CD1c-positive myeloid dendritic cell (primary cell): ENCODE measurements at regions not wholly inside any gene's neighbourhood (a gene's known extent, or its start where the extent isn't known, plus 50 kb on each side); places are given as distances from the start of the nearest gene placed in this dataset.
"Not testable (repeated sequence)": the region's sequence is repeated elsewhere in the genome, so short reads cannot be mapped to it uniquely, and the experiment has no call there.

ENCODE experiments used
- DNase-seq: peaks from one replicate; pipeline ENCODE4 v3.0.0-alpha.2; 2016; ENCODE audit errors: extremely low spot score

DNA sequence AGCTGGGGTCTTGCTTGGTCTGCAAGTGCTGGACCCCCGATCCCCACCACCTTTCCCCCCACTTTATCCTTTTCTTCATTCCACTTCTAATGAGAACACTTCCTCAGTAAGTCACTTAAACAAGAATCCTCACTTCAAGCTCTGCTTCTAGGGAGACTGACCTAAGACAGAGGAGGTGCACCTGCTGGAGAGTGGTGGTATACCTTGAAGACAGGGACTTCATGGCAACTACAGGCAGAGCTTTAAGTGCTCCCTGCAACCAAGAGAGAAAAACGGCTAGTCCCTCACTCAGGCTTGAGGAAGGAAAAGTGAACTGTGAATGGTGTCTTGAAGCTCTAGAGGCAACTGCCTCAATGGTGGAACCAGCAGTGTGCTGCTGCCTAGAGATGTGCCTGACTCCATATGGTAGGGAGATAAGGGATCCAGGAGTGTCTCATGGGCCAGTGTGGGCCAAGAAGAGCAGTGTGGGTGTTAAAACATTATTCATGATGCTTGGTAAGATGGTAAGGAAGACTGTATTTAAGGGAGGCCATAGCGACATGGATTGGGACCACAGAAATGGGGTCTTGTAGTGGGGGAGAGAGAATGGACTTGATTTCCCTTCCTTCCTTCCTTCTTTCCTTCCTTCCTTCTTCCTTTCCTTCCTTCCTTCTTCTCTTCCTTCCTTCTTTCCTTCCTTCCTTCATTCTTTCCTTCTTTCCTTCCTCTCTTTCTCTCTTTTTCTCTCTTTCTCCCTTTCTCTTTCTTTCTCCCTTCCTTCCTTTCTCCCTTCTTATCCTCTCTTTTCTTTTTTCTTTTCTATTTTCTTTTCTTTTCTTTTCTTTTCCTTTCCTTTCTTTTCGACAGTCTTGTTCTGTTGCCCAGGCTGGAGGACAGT lies 96.2 kb upstream of the NAP1L1 start:
- DNase-seq = no peak

DNA sequence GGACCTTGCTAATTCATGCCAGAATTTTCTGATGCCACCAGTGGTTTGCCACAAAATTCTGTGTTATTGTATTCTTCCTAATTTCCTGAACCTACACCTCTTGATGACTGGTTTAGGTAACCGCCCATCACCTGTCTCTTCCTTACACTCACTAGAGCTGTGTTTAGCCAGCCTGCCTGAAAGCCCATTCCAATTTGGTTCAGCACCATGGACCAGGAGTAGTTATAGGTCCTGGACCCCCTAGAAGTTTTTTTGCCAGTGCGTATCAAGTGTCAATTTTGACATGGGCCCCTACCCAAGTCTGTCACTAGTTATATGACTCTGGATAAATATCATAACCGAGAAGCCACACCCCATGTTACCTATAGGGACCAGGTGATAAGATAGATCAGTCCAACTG lies 94.0 kb upstream of the NAP1L1 start:
- no peak for DNase-seq

DNA sequence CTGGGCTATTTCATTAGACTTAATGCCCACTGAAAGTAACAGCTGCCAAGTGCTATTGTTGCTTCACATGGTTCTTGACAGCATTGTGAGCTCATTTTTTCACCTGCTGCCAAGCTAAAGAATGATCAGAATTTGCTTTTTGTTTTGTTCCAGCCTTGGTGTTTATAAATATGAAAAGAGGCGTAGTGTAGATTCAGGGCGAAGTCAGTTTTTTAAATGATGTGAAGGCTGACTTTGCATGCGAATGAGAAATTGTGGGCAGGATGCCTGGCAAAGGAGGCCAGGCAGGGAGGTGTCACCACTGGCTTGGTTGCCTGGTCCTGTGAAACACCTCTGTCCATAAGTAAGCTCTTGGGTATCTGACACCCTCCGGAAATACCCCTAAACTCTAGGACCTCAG lies 93.3 kb upstream of the NAP1L1 start:
- no peak for DNase-seq

DNA sequence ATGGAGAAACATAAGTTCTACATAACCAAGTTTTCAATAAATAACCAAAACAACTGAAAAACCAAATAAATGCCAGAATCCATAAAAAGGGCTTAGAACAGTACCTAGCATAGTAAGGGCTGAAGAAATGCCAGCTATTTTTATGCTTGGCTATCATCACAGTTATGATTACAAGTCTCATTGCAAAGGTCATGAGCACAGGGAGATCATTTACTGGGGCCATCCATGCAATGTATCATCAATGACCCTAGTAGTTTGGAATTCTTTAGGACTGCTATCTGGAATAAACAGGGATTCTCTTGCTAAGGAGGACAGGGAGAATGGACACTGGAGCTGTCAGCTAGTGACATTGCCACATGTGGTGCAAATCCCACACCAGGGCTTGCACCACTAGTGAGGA lies 92.5 kb upstream of the NAP1L1 start:
- DNase-seq = no peak

DNA sequence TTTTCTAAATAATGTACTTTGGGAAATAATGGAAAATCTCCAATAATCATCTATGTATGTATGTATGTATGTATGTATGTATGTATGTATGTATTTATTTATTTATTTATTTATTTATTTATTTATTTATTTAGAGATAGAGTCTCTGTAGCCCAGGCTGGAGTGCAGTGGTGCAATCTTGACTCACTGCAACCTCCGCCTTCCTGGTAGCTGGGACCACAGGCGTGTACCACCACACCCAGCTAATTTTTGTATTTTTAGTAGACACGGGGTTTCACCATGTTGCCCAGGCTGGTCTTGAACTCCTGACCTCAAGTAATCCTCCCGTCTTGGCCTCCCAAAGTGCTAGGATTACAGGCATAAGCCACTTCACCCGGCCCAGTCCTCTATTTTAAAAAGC lies 91.5 kb upstream of the NAP1L1 start:
- not testable (repeated sequence) for DNase-seq

DNA sequence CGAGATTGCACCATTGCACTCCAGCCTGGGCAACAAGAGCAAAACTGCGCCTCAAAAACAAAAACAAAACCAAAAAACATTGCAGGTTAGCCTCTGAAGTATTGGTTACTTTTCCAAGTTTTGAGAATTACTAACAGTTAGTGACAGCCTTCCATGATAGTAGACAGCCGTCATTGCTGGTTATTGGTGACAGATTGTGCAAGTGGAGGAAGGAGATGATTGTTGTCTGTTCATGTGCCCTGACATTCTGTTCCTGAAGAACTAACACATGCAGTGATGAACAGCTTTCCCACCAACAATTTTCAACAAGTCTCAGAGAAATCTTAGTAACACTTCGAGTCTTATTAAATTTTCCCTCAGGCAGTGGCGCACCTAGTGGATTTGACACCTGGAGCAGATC lies 89.3 kb upstream of the NAP1L1 start:
- peak; percentile 33 for DNase-seq

DNA sequence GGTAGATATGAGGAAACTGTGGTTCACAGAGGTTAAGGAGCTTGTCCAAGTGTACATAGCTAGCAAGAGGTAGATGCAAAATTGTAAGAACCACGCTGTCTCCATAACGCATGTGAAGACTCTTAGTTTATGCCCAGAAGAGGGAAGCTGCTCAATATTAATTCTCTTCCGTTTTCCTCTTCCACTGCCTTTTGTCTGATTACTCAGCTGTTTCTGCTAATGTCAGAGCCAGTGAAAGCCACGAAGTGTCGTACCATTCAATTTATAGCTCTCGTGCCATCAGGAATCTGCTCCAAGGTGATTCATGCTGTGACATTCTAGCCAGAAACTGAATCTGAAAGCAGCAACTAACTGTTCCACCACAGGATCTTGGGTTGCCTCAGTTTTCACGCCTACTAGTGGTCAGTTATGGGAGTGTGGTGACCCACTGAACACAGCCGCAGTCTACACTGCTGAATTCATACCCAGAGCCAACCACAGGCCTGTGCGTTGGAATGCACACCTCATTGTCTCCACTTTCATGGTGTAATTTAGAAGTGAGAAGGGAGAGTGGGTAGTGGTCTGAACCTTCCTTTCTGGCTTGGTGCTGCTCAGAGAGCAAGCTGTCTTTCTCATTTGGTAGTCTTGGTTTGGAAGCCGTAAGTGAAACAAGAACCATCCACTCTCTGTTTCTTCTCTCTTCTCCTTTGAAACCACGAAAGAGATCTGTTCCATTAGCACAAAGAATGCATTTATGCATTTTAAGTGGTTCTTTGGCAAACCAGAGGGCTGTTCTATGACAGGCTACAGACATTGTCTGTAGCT lies 74.2 kb upstream of the NAP1L1 start:
- peak; percentile 89 for DNase-seq

DNA sequence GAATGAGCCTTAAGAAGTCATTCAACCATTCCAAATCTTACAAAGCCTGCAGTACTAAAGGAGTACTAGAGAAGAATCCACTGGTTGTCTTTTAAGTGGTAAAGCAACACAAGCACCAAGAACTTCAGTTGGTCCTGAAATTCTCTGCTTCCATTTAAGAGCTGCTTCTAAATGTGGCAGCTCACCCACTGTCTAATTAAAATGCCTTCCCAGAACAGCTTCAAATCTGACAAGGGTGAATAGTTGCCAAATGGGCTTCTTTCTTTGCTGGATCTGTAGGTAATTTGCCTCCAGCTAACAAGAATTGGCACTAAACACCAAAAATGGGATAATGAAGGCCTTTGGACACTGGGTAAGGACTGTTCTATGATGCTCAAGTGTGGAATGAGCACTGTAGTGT lies 72.2 kb upstream of the NAP1L1 start:
- no peak for DNase-seq

DNA sequence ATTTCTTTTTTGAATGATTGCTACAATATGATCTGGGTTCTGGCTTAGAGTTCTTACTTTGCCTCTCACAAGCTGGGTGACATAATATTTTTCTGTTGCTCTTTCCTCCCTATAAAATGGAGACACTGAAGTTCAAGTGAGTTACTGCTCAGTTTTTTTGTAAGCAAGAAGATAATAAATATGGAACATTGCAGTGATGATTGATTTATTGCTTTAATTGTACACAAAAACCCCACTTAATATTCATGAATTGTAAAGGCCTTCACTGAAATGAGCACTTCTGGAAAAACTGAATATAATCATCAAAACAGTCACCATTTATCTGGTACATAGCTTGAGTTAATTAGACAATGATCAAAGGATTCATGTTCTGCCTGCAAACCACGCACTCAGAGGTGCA lies 71.8 kb upstream of the NAP1L1 start:
- no peak for DNase-seq

DNA sequence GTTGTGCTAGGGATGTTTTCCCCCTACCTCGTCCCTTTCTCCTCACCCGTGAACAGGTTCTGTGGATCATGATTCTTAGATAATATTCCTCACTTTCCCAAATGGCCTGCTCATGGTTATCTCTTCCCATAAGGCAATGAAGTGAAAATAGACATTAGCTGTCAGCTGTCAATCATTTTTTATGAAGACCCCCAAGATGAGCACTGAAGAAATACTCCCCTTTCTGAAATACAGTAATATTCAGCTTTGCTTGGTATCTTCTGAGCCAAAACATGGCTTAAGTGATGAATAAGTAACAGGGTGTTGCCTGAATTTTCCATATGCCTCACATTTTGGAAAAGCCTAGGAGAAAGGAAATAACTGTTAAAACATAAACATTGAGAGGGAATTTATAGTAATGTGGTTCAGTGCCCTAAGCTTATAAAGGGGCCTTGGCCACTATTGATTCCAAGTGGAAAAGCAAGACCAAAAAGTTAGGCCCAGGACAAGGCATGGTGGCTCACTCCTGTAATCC lies 70.7 kb upstream of the NAP1L1 start:
- no peak for DNase-seq

DNA sequence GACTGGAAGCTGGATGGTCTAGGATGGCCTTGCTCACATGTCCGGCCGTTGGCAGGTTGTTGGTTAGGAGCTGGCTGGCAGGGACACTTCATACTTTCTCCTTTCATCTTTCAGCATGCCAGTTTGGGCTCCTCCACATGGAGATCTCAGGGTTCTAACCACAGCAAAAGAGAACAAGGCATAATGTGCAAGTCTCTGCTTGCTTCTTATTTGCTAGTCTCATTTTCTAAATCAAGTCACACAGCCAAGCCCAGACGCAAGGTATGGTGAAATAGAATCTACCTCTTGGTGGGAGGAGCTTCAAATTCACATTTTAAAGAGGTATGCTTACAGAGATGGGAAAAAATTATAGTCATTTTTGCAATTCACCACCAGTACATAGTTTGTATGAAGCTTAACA lies 69.1 kb upstream of the NAP1L1 start:
- no peak for DNase-seq

DNA sequence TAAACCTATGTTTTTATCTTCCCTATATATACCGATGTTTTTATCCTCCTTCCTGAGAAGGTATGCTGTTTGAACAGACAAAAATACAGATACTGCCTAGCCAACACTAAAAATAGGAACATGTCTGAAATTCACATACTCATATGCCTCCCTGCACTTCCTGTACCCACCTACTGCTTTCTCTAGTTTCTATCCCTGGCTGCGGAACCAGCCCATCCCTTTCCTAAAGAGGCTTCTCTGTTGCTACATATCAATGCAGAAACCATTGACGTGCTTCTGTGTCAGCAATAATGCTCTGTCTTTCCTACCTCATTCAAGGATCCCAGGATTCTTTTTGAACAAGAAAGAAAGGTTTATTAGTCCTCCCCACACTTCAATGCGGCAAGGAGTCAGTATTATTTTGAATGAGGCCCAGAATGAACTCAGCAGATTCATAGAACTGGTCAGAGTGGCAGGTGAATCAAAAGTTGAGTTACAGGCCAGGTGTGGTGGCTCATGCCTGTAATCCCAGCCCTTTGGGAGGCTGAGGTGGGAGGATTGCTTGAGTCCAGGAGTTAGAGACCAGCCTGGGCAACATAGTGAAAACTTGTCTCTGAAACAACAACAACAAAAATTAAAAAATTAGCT lies 67.8 kb upstream of the NAP1L1 start:
- DNase-seq = peak; percentile 84

DNA sequence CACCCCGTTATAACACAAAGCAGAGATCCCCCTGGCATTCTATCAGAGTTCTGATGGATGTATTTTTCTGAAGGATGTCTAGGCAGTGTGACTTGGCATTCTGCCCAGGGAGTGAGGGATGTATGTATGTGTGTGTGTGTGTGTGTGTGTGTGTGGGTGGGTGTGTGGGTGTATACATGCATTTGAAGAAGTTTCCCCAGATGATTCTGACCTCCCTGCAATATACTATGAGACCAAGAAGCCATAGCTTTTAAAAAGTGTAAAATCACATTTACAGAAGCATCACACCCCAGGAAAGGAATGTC lies 59.7 kb upstream of the NAP1L1 start:
- DNase-seq = peak; percentile 70

DNA sequence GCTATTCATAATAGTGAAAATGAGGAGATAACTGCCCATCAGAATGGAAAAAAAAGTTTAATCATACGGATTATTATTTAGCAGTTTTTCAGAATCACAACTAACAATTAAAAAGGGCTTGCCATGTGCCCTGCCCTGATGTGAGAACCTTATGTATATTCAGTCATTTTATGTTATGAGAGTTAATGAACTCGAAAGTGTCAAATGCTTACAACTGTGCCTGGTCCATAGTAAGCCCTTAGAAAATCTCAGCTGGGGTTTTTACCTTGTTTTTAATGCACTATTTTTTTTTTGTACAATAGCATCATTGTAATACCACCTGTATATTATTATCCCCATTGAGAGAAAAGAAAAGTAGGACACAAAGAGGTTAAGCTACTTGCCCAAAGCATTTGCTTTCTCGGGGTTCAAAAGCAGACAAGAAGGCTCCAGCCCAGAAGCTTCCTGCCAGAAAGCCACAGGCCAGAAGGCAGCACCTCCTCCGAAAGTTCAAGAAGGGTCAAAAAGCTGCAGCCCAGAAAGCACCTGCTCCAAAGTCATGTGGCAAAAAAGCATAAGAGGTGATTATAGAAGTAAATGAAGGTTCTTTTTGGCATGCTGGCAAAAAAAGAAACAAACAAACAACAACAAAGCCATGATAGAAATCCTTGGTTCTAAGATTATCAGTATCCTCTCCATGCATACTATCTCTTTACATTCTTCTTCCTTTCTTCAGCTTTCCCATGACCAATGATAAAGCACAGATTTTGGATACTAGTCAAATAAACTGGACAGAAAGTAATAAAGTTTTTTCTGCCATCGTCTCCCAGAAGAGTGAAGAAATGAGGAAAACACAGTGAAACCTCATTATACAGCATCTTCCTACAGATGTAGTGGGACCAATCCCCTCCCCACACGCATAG lies 59.1 kb upstream of the NAP1L1 start:
- no peak for DNase-seq

DNA sequence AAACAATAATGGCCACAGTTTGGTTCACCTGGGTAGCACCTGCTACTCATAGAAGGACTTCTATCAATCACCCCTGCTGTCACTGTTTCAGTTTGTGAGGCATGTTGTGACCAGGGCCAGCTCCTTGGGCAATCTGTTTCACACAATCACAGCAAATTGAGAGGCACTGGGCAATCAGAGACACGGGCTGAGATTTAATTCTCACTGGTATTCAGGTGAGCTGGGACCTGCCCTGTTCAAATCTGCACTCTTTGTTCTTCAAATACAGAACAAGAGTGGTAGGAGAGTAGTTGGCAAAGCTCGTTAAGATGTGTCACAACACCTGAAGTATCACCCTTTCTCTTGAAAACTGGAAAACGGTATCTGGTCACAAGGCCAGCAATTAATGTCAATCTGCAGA lies 57.8 kb upstream of the NAP1L1 start:
- no peak for DNase-seq

DNA sequence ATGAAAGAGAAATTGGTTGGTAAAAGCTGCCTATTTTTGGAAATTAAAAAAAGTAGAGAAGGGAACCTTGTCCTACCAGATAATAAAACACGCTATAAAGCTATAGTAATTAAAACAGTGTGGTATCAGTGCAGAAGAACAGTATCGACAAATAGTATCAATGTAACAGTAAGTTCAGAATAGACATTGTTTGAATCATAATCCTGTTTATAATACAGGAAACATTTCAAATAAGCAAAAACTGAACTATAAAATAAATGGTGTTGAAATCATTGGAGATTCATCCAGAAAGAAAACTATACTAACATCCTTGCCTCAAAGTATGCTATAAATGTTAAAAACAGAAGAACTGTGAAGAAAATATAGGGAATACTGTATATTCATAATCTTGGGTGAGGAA lies 54.2 kb upstream of the NAP1L1 start:
- DNase-seq = no peak

DNA sequence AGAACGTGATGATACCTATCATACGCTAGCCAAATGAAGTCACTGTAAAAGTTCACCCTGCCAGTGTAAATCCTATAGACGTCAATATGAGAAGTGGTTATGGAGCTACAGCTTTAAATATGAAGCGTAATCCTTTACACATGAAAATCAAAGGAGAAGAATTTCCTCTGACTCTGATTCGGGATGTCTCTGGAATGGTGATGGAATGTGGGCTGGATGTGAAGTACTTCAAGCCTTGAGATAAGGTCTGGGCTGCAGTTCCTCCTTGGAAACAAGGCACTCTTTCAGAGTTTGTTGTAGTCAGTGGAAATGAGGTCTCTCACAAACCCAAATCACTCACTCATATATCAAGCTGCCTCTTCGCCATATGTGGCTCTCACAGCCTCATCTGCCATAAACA lies 53.1 kb upstream of the NAP1L1 start:
- no peak for DNase-seq

DNA sequence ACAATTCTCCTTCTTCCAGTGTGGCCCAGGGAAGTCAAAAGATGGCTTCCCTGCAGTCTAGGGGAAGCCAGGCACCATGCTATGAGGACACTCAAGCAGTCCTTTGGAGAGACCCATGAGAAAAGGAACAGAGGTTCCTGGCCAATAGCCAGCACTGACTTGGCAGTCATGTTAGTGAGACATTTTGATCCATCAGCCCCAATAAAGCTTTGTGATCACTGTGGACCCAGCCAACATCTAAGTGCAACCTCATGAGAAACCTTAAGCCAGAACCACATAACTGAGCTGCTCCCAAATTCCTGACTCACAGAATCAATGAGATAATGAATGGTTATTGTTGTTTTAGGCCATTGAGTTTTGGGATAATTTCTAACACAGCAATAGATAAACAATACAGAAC lies 51.0 kb upstream of the NAP1L1 start:
- DNase-seq = no peak
